Epithelial cell of prostate (primary cell): ENCODE measurements at regions not wholly inside any gene's neighbourhood (a gene's known extent, or its start where the extent isn't known, plus 50 kb on each side); places are given as distances from the start of the nearest gene placed in this dataset.

ENCODE experiments used
- DNase-seq: peaks from one replicate; pipeline ENCODE4 v3.0.0-alpha.2; 2011; ENCODE audit warnings: low read depth, low spot score
- H3K27ac ChIP-seq: fragments of 450-650 bp; 2 replicates; pipeline ENCODE4 v1.5.1; 2017; ENCODE audit warnings: mild to moderate bottlenecking

DNA sequence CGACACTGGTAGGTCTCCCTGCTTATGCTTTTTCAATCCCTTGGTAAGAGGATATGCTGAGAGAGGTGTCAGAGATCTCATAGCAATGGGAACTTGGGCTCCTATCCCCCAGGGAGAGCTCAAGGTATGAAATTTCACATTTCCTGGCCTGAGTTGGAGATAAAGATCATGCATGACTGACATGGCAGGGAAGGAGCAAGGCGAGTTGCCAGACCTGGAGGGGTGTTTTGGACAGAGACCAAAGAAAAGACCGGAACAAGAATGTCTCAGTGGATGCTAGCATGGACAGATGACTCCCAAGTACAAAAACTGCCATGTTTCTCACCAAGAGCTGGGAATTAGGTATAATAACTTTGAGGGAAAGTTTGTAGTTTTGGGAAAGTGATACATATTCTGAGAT lies 334.1 kb upstream of the B3GALT2 start:
- no peak overlapping the region for H3K27ac ChIP-seq
- DNase-seq: no peak

- no peak for DNase-seq
- H3K27ac ChIP-seq: no peak overlapping the region
Observed at GRCh38 chr1:193519922-193520321, 333.5 kb upstream of the B3GALT2 start.

DNA sequence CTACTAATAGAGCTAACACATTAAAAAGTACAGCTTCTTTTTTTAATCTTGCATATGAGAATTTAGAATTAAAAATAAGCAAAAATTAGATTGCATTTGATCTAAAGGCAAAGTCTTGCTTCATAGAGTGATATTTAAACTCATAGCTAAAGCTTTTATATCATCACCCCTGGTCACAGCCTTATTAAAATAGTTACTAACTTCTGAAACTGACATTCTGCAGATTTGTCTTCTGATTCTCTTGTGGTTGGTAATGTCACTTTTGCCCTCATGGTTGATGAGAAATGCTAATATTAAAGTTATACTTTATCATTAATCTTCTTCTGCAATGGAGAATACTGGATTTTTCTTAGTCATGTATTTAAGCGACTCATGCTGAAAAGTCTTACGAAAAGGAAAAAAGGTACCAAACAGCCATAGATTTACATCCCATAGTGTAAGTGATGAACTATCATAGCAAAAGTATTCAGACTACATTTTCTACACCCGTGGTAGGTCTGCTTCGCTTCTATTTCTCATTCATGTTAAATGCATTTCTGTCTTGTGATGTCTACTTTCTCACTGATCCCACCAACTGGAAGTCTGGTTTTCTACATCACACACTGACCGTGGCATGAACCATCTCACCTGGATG lies 330.5 kb upstream of the B3GALT2 start:
- H3K27ac ChIP-seq: no peak overlapping the region
- no peak for DNase-seq

- DNase-seq: no peak
- H3K27ac ChIP-seq: no peak overlapping the region
Observed at GRCh38 chr1:193514397-193514796, 328.0 kb upstream of the B3GALT2 start.

DNA sequence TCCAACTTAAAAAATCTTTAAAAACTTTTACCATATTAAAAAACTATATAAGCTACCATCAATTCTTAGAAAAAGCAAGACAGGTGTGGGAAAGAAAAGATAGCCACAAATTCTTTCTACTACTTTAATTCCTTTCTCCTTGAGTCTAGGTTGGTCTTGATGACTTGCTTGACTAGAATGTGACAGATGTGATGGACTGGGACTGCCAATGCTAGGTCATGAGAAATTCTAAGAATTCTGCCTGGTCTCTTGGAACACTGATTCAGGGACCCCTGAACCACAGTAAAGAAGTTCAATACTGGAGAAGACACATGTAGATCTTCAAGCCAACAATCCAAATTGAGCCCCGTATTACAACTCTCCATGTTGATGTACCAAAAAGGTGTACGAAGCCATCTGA lies 326.6 kb upstream of the B3GALT2 start:
- no peak for DNase-seq
- H3K27ac ChIP-seq: no peak overlapping the region

- no peak for DNase-seq
- no peak overlapping the region for H3K27ac ChIP-seq
Observed at GRCh38 chr1:193504920-193505319, 318.5 kb upstream of the B3GALT2 start.

GRCh38 chr1:193498088-193498655 lies 311.8 kb upstream of the B3GALT2 start:
- DNase-seq: no peak
- H3K27ac ChIP-seq: no peak overlapping the region

DNA sequence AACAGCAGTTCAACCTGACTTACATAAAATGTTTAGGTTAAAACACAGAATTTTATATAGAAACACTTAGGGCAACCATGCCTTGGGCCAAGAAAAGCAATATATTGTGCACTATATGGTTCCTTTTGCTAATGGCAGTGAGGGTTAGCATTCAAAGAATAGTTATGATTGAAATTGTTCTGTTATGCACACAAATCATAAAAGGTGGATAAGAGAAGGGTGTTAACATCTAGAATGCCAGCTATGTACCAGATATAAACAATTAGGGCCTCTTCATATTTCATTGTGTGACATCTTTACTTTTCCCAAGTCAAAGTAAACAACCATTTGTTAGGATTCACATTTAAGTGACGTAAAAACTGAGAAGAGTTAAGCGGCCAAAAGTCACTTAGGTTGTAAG lies 308.0 kb upstream of the B3GALT2 start:
- no peak for DNase-seq
- no peak overlapping the region for H3K27ac ChIP-seq

DNA sequence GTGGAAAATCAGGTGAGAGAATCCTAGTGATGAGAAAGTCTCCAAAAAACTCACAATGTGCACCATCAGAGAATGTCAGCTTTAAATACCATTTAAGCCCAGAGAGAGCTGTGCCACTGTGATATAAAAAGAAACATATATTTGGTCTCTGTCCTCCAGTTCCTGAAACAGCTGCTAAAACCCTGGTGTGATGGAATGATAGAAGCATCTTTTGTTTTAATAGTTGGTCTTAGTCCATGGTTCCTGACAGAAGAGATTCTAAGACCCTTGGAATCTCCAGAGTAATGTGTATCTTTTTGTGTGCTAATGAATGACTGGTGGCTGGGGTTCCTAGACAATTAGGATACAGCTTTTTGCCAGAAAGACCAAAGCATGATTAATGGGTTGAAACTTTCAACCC lies 302.8 kb upstream of the B3GALT2 start:
- H3K27ac ChIP-seq: no peak overlapping the region
- no peak for DNase-seq

- no peak for DNase-seq
- no peak overlapping the region for H3K27ac ChIP-seq
Observed at GRCh38 chr1:193487722-193488121, 301.3 kb upstream of the B3GALT2 start.

- no peak for DNase-seq
- peak overlapping the region; percentile 46 for H3K27ac ChIP-seq
Observed at GRCh38 chr1:193486671-193487229, 300.3 kb upstream of the B3GALT2 start.

- H3K27ac ChIP-seq: no peak overlapping the region
Observed at GRCh38 chr1:193480755-193481154, 294.3 kb upstream of the B3GALT2 start.

DNA sequence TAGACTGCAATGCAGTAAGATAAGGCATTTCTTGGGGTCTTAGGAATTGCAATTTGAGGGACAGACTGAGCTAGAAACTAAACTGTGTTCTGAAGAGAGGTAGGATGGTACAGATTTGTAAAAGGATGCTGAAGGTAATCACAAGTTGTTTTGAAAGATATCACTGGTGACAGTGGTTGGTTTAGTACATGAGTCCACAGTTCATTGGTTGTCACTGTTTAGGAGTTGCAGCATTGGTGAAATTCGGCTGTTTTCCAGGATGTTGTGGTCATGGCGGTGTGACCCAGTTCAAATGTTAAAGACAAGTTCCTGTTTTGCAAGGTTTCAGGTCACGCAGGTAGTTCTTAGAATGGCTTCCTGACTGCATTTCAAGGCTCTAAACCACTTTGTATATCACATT lies 292.8 kb upstream of the B3GALT2 start:
- DNase-seq: no peak
- H3K27ac ChIP-seq: no peak overlapping the region

More at GRCh38 chr1:193480755-193481154, 294.3 kb upstream of the B3GALT2 start:
- DNase-seq: no peak

GRCh38 chr1:193476748-193477147 lies 290.3 kb upstream of the B3GALT2 start:
- DNase-seq: no peak
- H3K27ac ChIP-seq: no peak overlapping the region

- no peak for DNase-seq
- no peak overlapping the region for H3K27ac ChIP-seq
Observed at GRCh38 chr1:193473932-193474331, 287.5 kb upstream of the B3GALT2 start.

GRCh38 chr1:193472838-193473398 lies 286.5 kb upstream of the B3GALT2 start:
- H3K27ac ChIP-seq: no peak overlapping the region
- DNase-seq: no peak

- no peak for DNase-seq
- H3K27ac ChIP-seq: no peak overlapping the region
Observed at GRCh38 chr1:193472430-193472829, 286.0 kb upstream of the B3GALT2 start.

DNA sequence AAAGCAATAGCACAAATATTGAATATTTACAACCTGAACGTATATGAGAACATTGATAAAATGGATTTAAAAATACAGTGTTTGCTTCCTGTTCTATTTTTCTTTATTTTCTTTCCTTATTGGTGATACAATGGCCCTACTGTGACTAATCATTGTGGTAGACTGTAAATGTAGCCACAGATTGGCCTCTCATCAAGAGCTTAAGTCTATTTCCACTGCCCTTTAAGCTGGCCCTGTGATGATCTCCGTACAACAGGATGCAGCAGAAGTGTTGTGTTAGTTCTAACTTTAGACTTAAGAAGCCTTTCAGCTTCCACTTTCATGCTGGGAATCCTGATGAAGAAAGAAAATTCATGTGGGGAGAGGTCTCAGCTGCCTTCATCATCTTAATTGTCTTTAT lies 285.6 kb upstream of the B3GALT2 start:
- no peak overlapping the region for H3K27ac ChIP-seq
- DNase-seq: no peak

GRCh38 chr1:193463326-193463932 lies 277.0 kb upstream of the B3GALT2 start:
- H3K27ac ChIP-seq: no peak overlapping the region
- DNase-seq: no peak

DNA sequence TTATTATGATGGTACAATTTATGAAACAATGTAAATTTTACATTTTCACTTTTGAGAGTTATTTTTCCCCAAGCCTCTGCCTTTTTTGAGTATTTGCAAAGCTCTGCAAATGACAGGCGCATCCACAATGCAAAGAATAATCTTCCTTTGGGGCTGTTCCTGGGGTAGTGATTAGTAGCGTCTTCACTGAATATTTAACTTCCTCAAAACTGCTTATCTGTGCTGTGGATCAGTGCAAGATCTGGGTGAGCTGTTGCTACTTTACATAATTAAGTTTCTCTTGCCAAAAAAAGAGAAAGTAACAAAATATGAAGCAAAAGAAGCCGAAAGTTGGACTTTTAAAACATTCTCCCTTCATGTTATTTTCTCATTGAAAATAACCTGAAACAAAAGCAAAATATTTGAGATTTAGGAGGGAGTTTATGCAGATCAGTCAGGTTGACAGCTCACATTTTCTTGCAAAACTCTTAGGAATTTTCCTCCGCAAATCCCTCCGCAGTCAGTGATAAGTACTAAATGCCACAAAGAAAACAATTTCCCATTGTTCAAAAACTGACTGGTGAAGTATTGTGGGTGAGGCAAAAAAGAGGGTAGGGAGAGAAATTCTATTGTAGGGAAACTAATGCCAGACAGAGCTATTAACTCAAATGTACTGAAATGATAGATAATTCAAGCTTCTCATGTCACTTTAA lies 276.4 kb upstream of the B3GALT2 start:
- H3K27ac ChIP-seq: no peak overlapping the region
- DNase-seq: no peak

- no peak overlapping the region for H3K27ac ChIP-seq
- no peak for DNase-seq
Observed at GRCh38 chr1:193458628-193459027, 272.2 kb upstream of the B3GALT2 start.
